HCT116 (cell line): ENCODE measurements at regions not wholly inside any gene's neighbourhood (a gene's known extent, or its start where the extent isn't known, plus 50 kb on each side); places are given as distances from the start of the nearest gene placed in this dataset.

Experiments
- ATAC-seq: fragments of 200-7000 bp; cut with Tn5 transposase; 2 replicates; pipeline ENCODE4 v1.9.1; 2020; ENCODE audit warnings: mild to moderate bottlenecking, moderate library complexity
- BruUV-seq: library from RNA; stranded (reverse); fragments of 400-500 nt; replicated peaks from 2 replicates; lab custom pipeline; 2021; lab: Mats Ljungman, UMichigan
- CTCF ChIA-PET: fragments of 300-600 bp; sonication (Branson Sonifier 250); formaldehyde crosslinking; loops from one replicate; lab custom pipeline; 2021; ENCODE audit warnings: antibody characterized with exemption; lab: Charles Lee
- POLR2A ChIA-PET: fragments of 300-600, 350-600 bp; sonication (Branson Sonifier 250); formaldehyde crosslinking; loops from one replicate; lab custom pipeline; 2021; ENCODE audit warnings: antibody characterized with exemption; lab: Charles Lee
- RAD21 ChIA-PET, 2 experiments: fragments of 300-600 bp; sonication (Branson Sonifier 250); formaldehyde crosslinking; loops; one replicate each; lab custom pipeline; 2023; ENCODE audit warnings: low total read pairs in 2 of 2; ENCODE audit not compliant: uncharacterized antibody in 2 of 2, unreplicated experiment in 2 of 2, low non-redundant PET in 1 of 2; lab: Charles Lee
- DNase-seq: peaks from one replicate; pipeline ENCODE4 v3.0.0-alpha.2; 2010; ENCODE audit warnings: low read depth, low spot score
- H2AFZ ChIP-seq: fragments of 200-600 bp; shearing (Covaris generic), sonication (generic); 2 replicates; pipeline ENCODE4 v1.6.1; 2017; ENCODE audit warnings: low read depth, mixed run types, mixed read lengths, antibody characterized with exemption, low read length; ENCODE audit not compliant: poor library complexity, severe bottlenecking
- H3K27ac ChIP-seq: 2 replicates; pipeline ENCODE4 v1.5.1; 2012; ENCODE audit warnings: low read depth, low read length
- H3K27me3 ChIP-seq: fragments of 200-600 bp; sonication (generic); 2 replicates; pipeline ENCODE4 v1.6.1; 2016; ENCODE audit warnings: mixed run types, low read length, mixed read lengths; ENCODE audit not compliant: insufficient read depth
- H3K36me3 ChIP-seq, 2 experiments: fragments of 200-500 bp in 1 of 2; fragments of 200-600 bp in 1 of 2; sonication (Bioruptor generic) in 1 of 2; sonication (generic) in 1 of 2; 2 replicates each; pipeline versions ENCODE4 v1.5.1 to v1.6.1; 2014 to 2016; ENCODE audit warnings: low read length in 2 of 2, inconsistent platforms in 1 of 2, mixed read lengths in 1 of 2, mixed run types in 1 of 2; ENCODE audit not compliant: insufficient read depth in 2 of 2, control insufficient read depth in 1 of 2
- H3K4me1 ChIP-seq, 2 experiments: fragments of 200-600 bp in 1 of 2; sonication (generic) in 1 of 2; 2 replicates each; pipeline versions ENCODE4 v1.5.1 to v1.6.1; 2012 to 2017; ENCODE audit warnings: low read length in 2 of 2, inconsistent platforms in 1 of 2, mild to moderate bottlenecking in 1 of 2, mixed read lengths in 1 of 2, mixed run types in 1 of 2, moderate library complexity in 1 of 2; ENCODE audit not compliant: insufficient read depth in 2 of 2, control insufficient read depth in 1 of 2
- H3K4me2 ChIP-seq: fragments of 200-600 bp; sonication (generic); 2 replicates; pipeline ENCODE4 v1.6.1; 2017; ENCODE audit warnings: mixed run types, low read length, mixed read lengths
- H3K4me3 ChIP-seq, 2 experiments: fragments of 200-600 bp in 1 of 2; sonication (generic) in 1 of 2; replicated peaks in 1 of 2; 2 replicates each; pipeline ENCODE4 v1.5.1; 2011 to 2016; ENCODE audit warnings: low read length in 2 of 2, control low read depth in 1 of 2, low read depth in 1 of 2, mild to moderate bottlenecking in 1 of 2, mixed read lengths in 1 of 2, mixed run types in 1 of 2
- H3K79me2 ChIP-seq: fragments of 200-600 bp; sonication (generic); 2 replicates; pipeline ENCODE4 v1.6.1; 2017; ENCODE audit warnings: mild to moderate bottlenecking, mixed run types, low read length, moderate library complexity, mixed read lengths; ENCODE audit not compliant: insufficient read depth
- H3K9ac ChIP-seq: fragments of 200-600 bp; sonication (generic); 2 replicates; pipeline ENCODE4 v1.6.1; 2016; ENCODE audit warnings: low read length, mixed read lengths
- H3K9me2 ChIP-seq: fragments of 200-600 bp; sonication (generic), shearing (Covaris generic); 2 replicates; pipeline ENCODE4 v1.6.1; 2017; ENCODE audit warnings: mixed run types, mild to moderate bottlenecking, moderate library complexity; ENCODE audit not compliant: insufficient read depth
- H3K9me3 ChIP-seq, 2 experiments: fragments of 200-500 bp in 1 of 2; fragments of 200-600 bp in 1 of 2; sonication (Bioruptor generic) in 1 of 2; sonication (generic) in 1 of 2; 2 replicates each; pipeline ENCODE4 v1.6.1; 2014 to 2017; ENCODE audit warnings: low read length in 2 of 2, mixed read lengths in 2 of 2, inconsistent platforms in 1 of 2, low read depth in 1 of 2, mild to moderate bottlenecking in 1 of 2, mixed run types in 1 of 2, moderate library complexity in 1 of 2; ENCODE audit not compliant: control insufficient read depth in 1 of 2, insufficient read depth in 1 of 2
- H4K20me1 ChIP-seq: fragments of 200-600 bp; sonication (generic), shearing (Covaris generic); 2 replicates; pipeline ENCODE4 v1.6.1; 2017; ENCODE audit warnings: mixed run types, mild to moderate bottlenecking, moderate library complexity; ENCODE audit not compliant: insufficient read depth
- ATF3 ChIP-seq: IDR thresholded peaks from 2 replicates; pipeline ENCODE4 v1.6.1; 2012
- CEBPB ChIP-seq: IDR thresholded peaks from 2 replicates; pipeline ENCODE4 v1.6.1; 2012; ENCODE audit warnings: low read depth
- CTCF ChIP-seq, 3 experiments: fragments of 200-600 bp in 1 of 3; sonication (generic) in 1 of 3; IDR thresholded peaks in 2 of 3; conservative IDR thresholded peaks in 1 of 3; 2 replicates each; pipeline ENCODE4 v1.5.1; 2012 to 2017; ENCODE audit warnings: low read depth in 2 of 3, low read length in 2 of 3, antibody characterized with exemption in 1 of 3, borderline replicate concordance in 1 of 3, control low read depth in 1 of 3, mild to moderate bottlenecking in 1 of 3, mixed read lengths in 1 of 3, mixed run types in 1 of 3, moderate library complexity in 1 of 3; ENCODE audit not compliant: insufficient read depth in 1 of 3
- EGR1 ChIP-seq: IDR thresholded peaks from 2 replicates; pipeline ENCODE4 v1.6.1; 2012; ENCODE audit warnings: low read depth
- EZH2phosphoT487 ChIP-seq: fragments of 200-600 bp; IDR thresholded peaks from 2 replicates; pipeline ENCODE4 v1.6.1; 2018; ENCODE audit warnings: antibody characterized with exemption, borderline replicate concordance
- FOSL1 ChIP-seq: IDR thresholded peaks from 2 replicates; pipeline ENCODE4 v1.6.1; 2012; ENCODE audit warnings: low read depth
- JUND ChIP-seq: IDR thresholded peaks from 2 replicates; pipeline ENCODE4 v1.6.1; 2012
- POLR2A ChIP-seq: IDR thresholded peaks from 2 replicates; pipeline ENCODE4 v1.7.0; 2011; ENCODE audit warnings: borderline replicate concordance; ENCODE audit not compliant: insufficient read depth, insufficient read length; ENCODE audit errors: extremely low read depth
- RAD21 ChIP-seq: IDR thresholded peaks from 2 replicates; pipeline ENCODE4 v1.6.1; 2012; ENCODE audit warnings: low read depth, mild to moderate bottlenecking
- REST ChIP-seq: IDR thresholded peaks from 2 replicates; pipeline ENCODE4 v1.6.1; 2012; ENCODE audit warnings: low read depth
- SIN3A ChIP-seq: IDR thresholded peaks from 2 replicates; pipeline ENCODE4 v1.6.1; 2012; ENCODE audit warnings: low read depth
- SP1 ChIP-seq: IDR thresholded peaks from 2 replicates; pipeline ENCODE4 v1.6.1; 2012; ENCODE audit warnings: low read depth
- SRF ChIP-seq: IDR thresholded peaks from 2 replicates; pipeline ENCODE4 v1.6.1; 2012; ENCODE audit warnings: low read depth
- ZBTB33 ChIP-seq: IDR thresholded peaks from 2 replicates; pipeline ENCODE4 v1.6.1; 2011; ENCODE audit warnings: mild to moderate bottlenecking, low read length, moderate library complexity; ENCODE audit not compliant: insufficient replicate concordance; ENCODE audit errors: extremely low read depth
- ZFX ChIP-seq: fragments of 450-650 bp; IDR thresholded peaks from 2 replicates; pipeline ENCODE4 v1.6.1; 2017
- ZNF274 ChIP-seq: fragments of 200-500 bp; sonication (Bioruptor generic); IDR thresholded peaks from 2 replicates; pipeline ENCODE4 v1.6.1; 2014; ENCODE audit warnings: mild to moderate bottlenecking, low read depth, low read length, inconsistent platforms
- intact Hi-C: fragments of 100-400 bp; cut with micrococcal nuclease; formaldehyde crosslinking; loops from 2 replicates; pipeline ENCODE4 v1.10.0; 2022

- DNase-seq (no peak), ATAC-seq (no peak)
- Histone ChIP-seq H3K27me3 (no peaks in the 10 kb centered on the region), H3K4me2 (no peak overlapping the region), H3K79me2 (no peaks in the 10 kb centered on the region), H3K4me1 (no peaks in the 10 kb centered on the region), H2AFZ (no peak overlapping the region), H3K27ac (no peak overlapping the region), H3K4me3 (no peak overlapping the region), H3K36me3 (no peaks in the 10 kb centered on the region), H4K20me1 (no peaks in the 10 kb centered on the region), H3K9me2 (no peaks in the 10 kb centered on the region), H3K9ac (no peak overlapping the region), H3K9me3 (no peaks in the 10 kb centered on the region)
- ChIA-PET CTCF (interaction anchor here (1.3 kb wide), 1 partner anchor 336 kb away, joined by 9 read pairs; no protein-coding TSS in a partner anchor), RAD21 (no interaction called here), POLR2A (no interaction called here)
- intact Hi-C loops, result loop anchor here (2.0 kb wide), 1 partner anchor 333 kb away; no protein-coding TSS in a partner anchor
- BruUV-seq, result no TSS peak
- TF ChIP-seq ZNF274, result no peak
- TF ChIP-seq EZH2phosphoT487, result no peak
- TF ChIP-seq SP1, result no peak
- no peak for TF ChIP-seq ZBTB33
- no peak for TF ChIP-seq RAD21
- no peak for TF ChIP-seq ATF3
- no peak for TF ChIP-seq POLR2A
- no peak for TF ChIP-seq CTCF (IDR thresholded peaks at IDR 0.05 in 2 of 3, conservative IDR thresholded peaks at IDR 0.05 in 1 of 3; ENCODE audit: borderline replicate concordance in 1 of 3, insufficient read depth in 1 of 3, low read depth in 2 of 3, low read length in 2 of 3)
- no peak for TF ChIP-seq CEBPB
- TF ChIP-seq SRF, result no peak
- TF ChIP-seq REST, result no peak
- no peak for TF ChIP-seq FOSL1
- no peak for TF ChIP-seq SIN3A
- no peak for TF ChIP-seq EGR1
- TF ChIP-seq ZFX, result no peak
- no peak for TF ChIP-seq JUND
These were observed 313.1 kb upstream of the IRS4 start for GRCh38 chrX:109049416-109049815.
